HEK293 (cell line): ENCODE measurements at regions not wholly inside any gene's neighbourhood (a gene's known extent, or its start where the extent isn't known, plus 50 kb on each side); places are given as distances from the start of the nearest gene placed in this dataset.

ENCODE experiments used
- CTCF ChIA-PET: fragments of 350-600 bp; formaldehyde crosslinking; extraction: SDS; loops from one replicate; lab custom pipeline; 2021; ENCODE audit warnings: antibody characterized with exemption; lab: Yijun Ruan, JAX
- POLR2A ChIA-PET: fragments of 300-600 bp; formaldehyde crosslinking; extraction: SDS; loops from one replicate; lab custom pipeline; 2020; ENCODE audit warnings: antibody characterized with exemption, inconsistent platforms; lab: Yijun Ruan, JAX
- H3K27ac ChIP-seq: fragments of 200-500 bp; sonication (Bioruptor generic); 2 replicates; pipeline ENCODE4 v1.5.1; 2014; ENCODE audit warnings: low read depth, low read length, control low read depth, inconsistent platforms; ENCODE audit errors: extremely low read depth
- H3K36me3 ChIP-seq, 2 experiments: fragments of 200-500 bp in 1 of 2; sonication (Bioruptor generic) in 1 of 2; 1 replicate in 1 of 2; 2 replicates in 1 of 2; pipeline ENCODE4 v1.5.1; 2014 to 2017; ENCODE audit warnings: inconsistent platforms in 2 of 2, low read length in 2 of 2; ENCODE audit not compliant: control insufficient read depth in 2 of 2, insufficient read depth in 1 of 2
- H3K4me1 ChIP-seq: fragments of 200-500 bp; sonication (Bioruptor generic); 2 replicates; pipeline ENCODE4 v1.5.1; 2014; ENCODE audit warnings: mild to moderate bottlenecking, low read length, inconsistent platforms; ENCODE audit not compliant: control insufficient read depth, insufficient read depth
- H3K4me3 ChIP-seq: 2 replicates; pipeline ENCODE4 v1.5.1; 2011; ENCODE audit warnings: low read depth, mild to moderate bottlenecking, control low read depth, low read length, moderate library complexity
- H3K9me3 ChIP-seq: fragments of 200-500 bp; sonication (Bioruptor generic); 2 replicates; pipeline ENCODE4 v1.5.1; 2014; ENCODE audit warnings: low read depth, low read length, inconsistent platforms; ENCODE audit not compliant: control insufficient read depth, insufficient read depth
- GLIS1 ChIP-seq: fragments of 450-650 bp; formaldehyde crosslinking; IDR thresholded peaks from 2 replicates; pipeline ENCODE4 v1.5.1; 2016; ENCODE audit warnings: missing biosample characterization, missing genetic modification characterization
- HOXC10 ChIP-seq: sonication (generic); formaldehyde crosslinking; IDR thresholded peaks from 2 replicates; pipeline ENCODE4 v1.8.1; 2023; ENCODE audit warnings: mild to moderate bottlenecking, missing genetic modification reagents
- KLF8 ChIP-seq: fragments of 450-650 bp; formaldehyde crosslinking; IDR thresholded peaks from 2 replicates; pipeline ENCODE4 v1.5.1; 2016; ENCODE audit warnings: missing biosample characterization, missing genetic modification characterization
- RBAK ChIP-seq: fragments of 450-650 bp; formaldehyde crosslinking; IDR thresholded peaks from 2 replicates; pipeline ENCODE4 v1.5.1; 2016; ENCODE audit warnings: missing biosample characterization, missing genetic modification characterization
- TCF7L2 ChIP-seq: IDR thresholded peaks from 2 replicates; pipeline ENCODE4 v1.6.1; 2011; ENCODE audit warnings: low read depth, mild to moderate bottlenecking, inconsistent platforms, low read length, moderate library complexity, borderline replicate concordance
- ZBTB20 ChIP-seq: fragments of 450-650 bp; formaldehyde crosslinking; IDR thresholded peaks from 2 replicates; pipeline ENCODE4 v1.5.1; 2016; ENCODE audit warnings: missing biosample characterization, missing genetic modification characterization
- ZIC2 ChIP-seq: fragments of 450-650 bp; formaldehyde crosslinking; IDR thresholded peaks from 2 replicates; pipeline ENCODE4 v1.5.1; 2016; ENCODE audit warnings: missing biosample characterization, missing genetic modification characterization
- ZNF138 ChIP-seq: fragments of 450-650 bp; formaldehyde crosslinking; IDR thresholded peaks from 2 replicates; pipeline ENCODE4 v1.5.1; 2016; ENCODE audit warnings: missing biosample characterization, missing genetic modification characterization, borderline replicate concordance
- ZNF140 ChIP-seq: fragments of 450-650 bp; formaldehyde crosslinking; IDR thresholded peaks from 2 replicates; pipeline ENCODE4 v1.5.1; 2016; ENCODE audit warnings: missing biosample characterization, missing genetic modification characterization
- ZNF169 ChIP-seq: fragments of 450-650 bp; formaldehyde crosslinking; IDR thresholded peaks from 2 replicates; pipeline ENCODE4 v1.5.1; 2016; ENCODE audit warnings: missing biosample characterization, missing genetic modification characterization
- ZNF175 ChIP-seq: fragments of 450-650 bp; formaldehyde crosslinking; IDR thresholded peaks from 2 replicates; pipeline ENCODE4 v1.5.1; 2016; ENCODE audit warnings: missing biosample characterization, missing genetic modification characterization
- ZNF211 ChIP-seq: fragments of 450-650 bp; formaldehyde crosslinking; IDR thresholded peaks from 2 replicates; pipeline ENCODE4 v1.5.1; 2016; ENCODE audit warnings: low read depth, missing biosample characterization, missing genetic modification characterization
- ZNF239 ChIP-seq: fragments of 450-650 bp; formaldehyde crosslinking; IDR thresholded peaks from 2 replicates; pipeline ENCODE4 v1.5.1; 2016; ENCODE audit warnings: missing biosample characterization, missing genetic modification characterization
- ZNF416 ChIP-seq: fragments of 450-650 bp; formaldehyde crosslinking; IDR thresholded peaks from 2 replicates; pipeline ENCODE4 v1.5.1; 2016; ENCODE audit warnings: missing biosample characterization, missing genetic modification characterization
- ZNF48 ChIP-seq: fragments of 450-650 bp; formaldehyde crosslinking; IDR thresholded peaks from 2 replicates; pipeline ENCODE4 v1.5.1; 2016; ENCODE audit warnings: missing biosample characterization, missing genetic modification characterization
- ZNF621 ChIP-seq: fragments of 450-650 bp; formaldehyde crosslinking; IDR thresholded peaks from 2 replicates; pipeline ENCODE4 v1.5.1; 2017; ENCODE audit warnings: missing biosample characterization, missing genetic modification characterization
- ZNF624 ChIP-seq: fragments of 450-650 bp; formaldehyde crosslinking; IDR thresholded peaks from 2 replicates; pipeline ENCODE4 v1.5.1; 2017; ENCODE audit warnings: missing biosample characterization, missing genetic modification characterization
- ZNF626 ChIP-seq: fragments of 450-650 bp; sonication (Bioruptor Pico); formaldehyde crosslinking; IDR thresholded peaks from 2 replicates; pipeline ENCODE4 v1.5.1; 2018; ENCODE audit warnings: missing biosample characterization, missing genetic modification characterization, inconsistent platforms
- ZNF791 ChIP-seq: fragments of 450-650 bp; formaldehyde crosslinking; IDR thresholded peaks from 2 replicates; pipeline ENCODE4 v1.5.1; 2016; ENCODE audit warnings: missing biosample characterization, missing genetic modification characterization
- ZNF843 ChIP-seq: fragments of 450-650 bp; formaldehyde crosslinking; IDR thresholded peaks from 2 replicates; pipeline ENCODE4 v1.5.1; 2016; ENCODE audit warnings: missing biosample characterization, missing genetic modification characterization
- ZSCAN16 ChIP-seq: fragments of 450-650 bp; formaldehyde crosslinking; IDR thresholded peaks from 2 replicates; pipeline ENCODE4 v1.5.1; 2016; ENCODE audit warnings: missing biosample characterization, missing genetic modification characterization
- TF ChIP-seq, protein P1 (sequence below): fragments of 450-650 bp; formaldehyde crosslinking; IDR thresholded peaks from 2 replicates; pipeline ENCODE4; 2016; ENCODE audit warnings: missing biosample characterization, missing genetic modification characterization
- TF ChIP-seq, protein P2 (sequence below): fragments of 450-650 bp; formaldehyde crosslinking; IDR thresholded peaks from 2 replicates; pipeline ENCODE4 v1.5.1; 2016; ENCODE audit warnings: missing biosample characterization, missing genetic modification characterization
- TF ChIP-seq, protein P3 (sequence below): fragments of 450-650 bp; formaldehyde crosslinking; IDR thresholded peaks from 2 replicates; pipeline ENCODE4 v1.5.1; 2016; ENCODE audit warnings: missing biosample characterization, missing genetic modification characterization
- TF ChIP-seq, protein P4 (sequence below): fragments of 450-650 bp; formaldehyde crosslinking; IDR thresholded peaks from 2 replicates; pipeline ENCODE4 v1.5.1; 2016; ENCODE audit warnings: missing biosample characterization, missing genetic modification characterization
- TF ChIP-seq, protein P5 (sequence below): fragments of 450-650 bp; formaldehyde crosslinking; IDR thresholded peaks from 2 replicates; pipeline ENCODE4 v1.5.1; 2017; ENCODE audit warnings: missing biosample characterization, missing genetic modification characterization
- TF ChIP-seq, protein P6 (sequence below): fragments of 450-650 bp; formaldehyde crosslinking; IDR thresholded peaks from 2 replicates; pipeline ENCODE4 v1.5.1; 2016; ENCODE audit warnings: missing biosample characterization, missing genetic modification characterization

DNA sequence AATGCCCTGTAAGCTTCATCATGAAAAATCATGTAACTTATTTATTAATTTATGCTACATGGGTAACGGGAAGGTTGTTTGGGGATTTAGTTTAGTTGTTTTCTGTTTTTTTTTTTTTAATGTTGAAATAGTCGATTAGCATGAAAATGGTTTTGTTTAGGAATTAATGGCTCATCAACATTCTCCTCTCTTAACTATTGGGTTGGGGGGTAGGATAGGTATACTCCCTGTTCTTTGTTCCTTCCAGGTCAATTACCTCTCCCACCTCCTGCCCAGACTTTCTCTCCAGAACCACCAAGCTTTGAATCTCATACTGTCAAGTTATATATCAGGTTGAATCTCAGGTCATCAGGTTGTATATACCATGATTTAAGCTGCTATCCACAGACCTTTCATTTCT, 568.7 kb upstream of the DSEL start:
- TF ChIP-seq TCF7L2 (no peak), ZIC2 (tag by site-specific recombination) (no peak), ZNF843 (tag by site-specific recombination) (no peak), HOXC10 (no peak), ZNF791 (tag by site-specific recombination) (no peak), RBAK (tag by site-specific recombination) (no peak), ZNF624 (tag by site-specific recombination) (no peak), ZNF626 (tag by site-specific recombination) (no peak), KLF8 (tag by site-specific recombination) (no peak), ZBTB20 (no peak), ZNF239 (tag by site-specific recombination) (no peak), ZNF140 (tag by site-specific recombination) (no peak)
- TF ChIP-seq, protein P1, sequence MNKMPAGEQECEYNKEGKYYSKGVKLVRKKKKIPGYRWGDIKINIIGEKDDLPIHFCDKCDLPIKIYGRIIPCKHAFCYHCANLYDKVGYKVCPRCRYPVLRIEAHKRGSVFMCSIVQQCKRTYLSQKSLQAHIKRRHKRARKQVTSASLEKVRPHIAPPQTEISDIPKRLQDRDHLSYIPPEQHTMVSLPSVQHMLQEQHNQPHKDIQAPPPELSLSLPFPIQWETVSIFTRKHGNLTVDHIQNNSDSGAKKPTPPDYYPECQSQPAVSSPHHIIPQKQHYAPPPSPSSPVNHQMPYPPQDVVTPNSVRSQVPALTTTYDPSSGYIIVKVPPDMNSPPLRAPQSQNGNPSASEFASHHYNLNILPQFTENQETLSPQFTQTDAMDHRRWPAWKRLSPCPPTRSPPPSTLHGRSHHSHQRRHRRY (tag by site-specific recombination), result no peak
- TF ChIP-seq, protein P2, sequence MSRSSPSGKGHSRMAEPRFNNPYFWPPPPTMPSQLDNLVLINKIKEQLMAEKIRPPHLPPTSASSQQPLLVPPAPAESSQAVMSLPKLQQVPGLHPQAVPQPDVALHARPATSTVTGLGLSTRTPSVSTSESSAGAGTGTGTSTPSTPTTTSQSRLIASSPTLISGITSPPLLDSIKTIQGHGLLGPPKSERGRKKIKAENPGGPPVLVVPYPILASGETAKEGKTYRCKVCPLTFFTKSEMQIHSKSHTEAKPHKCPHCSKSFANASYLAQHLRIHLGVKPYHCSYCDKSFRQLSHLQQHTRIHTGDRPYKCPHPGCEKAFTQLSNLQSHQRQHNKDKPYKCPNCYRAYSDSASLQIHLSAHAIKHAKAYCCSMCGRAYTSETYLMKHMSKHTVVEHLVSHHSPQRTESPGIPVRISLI (tag by site-specific recombination), result no peak
- TF ChIP-seq, protein P3, sequence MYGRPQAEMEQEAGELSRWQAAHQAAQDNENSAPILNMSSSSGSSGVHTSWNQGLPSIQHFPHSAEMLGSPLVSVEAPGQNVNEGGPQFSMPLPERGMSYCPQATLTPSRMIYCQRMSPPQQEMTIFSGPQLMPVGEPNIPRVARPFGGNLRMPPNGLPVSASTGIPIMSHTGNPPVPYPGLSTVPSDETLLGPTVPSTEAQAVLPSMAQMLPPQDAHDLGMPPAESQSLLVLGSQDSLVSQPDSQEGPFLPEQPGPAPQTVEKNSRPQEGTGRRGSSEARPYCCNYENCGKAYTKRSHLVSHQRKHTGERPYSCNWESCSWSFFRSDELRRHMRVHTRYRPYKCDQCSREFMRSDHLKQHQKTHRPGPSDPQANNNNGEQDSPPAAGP (tag by site-specific recombination), result no peak
- Histone ChIP-seq H3K4me3 (no peak overlapping the region), H3K4me1 (no peaks in the 10 kb centered on the region), H3K9me3 (no peaks in the 10 kb centered on the region), H3K27ac (no peak overlapping the region), H3K36me3 (no peaks in the 10 kb centered on the region)
- ChIA-PET POLR2A (no interaction called here), CTCF (no interaction called here)

DNA sequence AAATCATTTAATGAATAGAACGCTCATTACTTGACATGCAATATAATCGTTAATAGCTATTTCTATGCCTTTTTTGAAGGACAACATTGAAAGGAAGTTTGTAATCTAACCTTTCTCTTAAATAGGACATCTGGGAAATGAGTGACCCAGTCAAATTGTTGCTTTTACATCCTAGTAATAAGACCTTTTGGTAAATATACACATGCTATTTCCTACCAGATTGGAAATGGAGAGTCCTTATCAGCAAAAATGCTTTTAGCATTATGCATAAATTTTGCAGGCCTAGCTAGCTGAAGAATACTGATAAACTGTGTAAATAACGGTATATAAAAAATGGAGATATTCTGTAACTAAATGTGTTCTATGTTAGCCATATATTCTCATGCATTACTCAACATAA, 567.3 kb upstream of the DSEL start:
- ChIA-PET POLR2A (no interaction called here), CTCF (no interaction called here)
- H3K4me1 ChIP-seq, result no peaks in the 10 kb centered on the region
- H3K4me3 ChIP-seq, result no peak overlapping the region
- no peak overlapping the region for H3K27ac ChIP-seq
- H3K9me3 ChIP-seq, result no peaks in the 10 kb centered on the region
- H3K36me3 ChIP-seq, result no peaks in the 10 kb centered on the region
- TF ChIP-seq ZNF621 (tag by site-specific recombination), result no peak
- no peak for TF ChIP-seq GLIS1 (tag by site-specific recombination)
- TF ChIP-seq ZNF48 (tag by site-specific recombination), result no peak
- no peak for TF ChIP-seq ZNF138 (tag by site-specific recombination)
- TF ChIP-seq ZNF175 (tag by site-specific recombination), result no peak
- no peak for TF ChIP-seq ZNF211 (tag by site-specific recombination)
- TF ChIP-seq, protein P4, sequence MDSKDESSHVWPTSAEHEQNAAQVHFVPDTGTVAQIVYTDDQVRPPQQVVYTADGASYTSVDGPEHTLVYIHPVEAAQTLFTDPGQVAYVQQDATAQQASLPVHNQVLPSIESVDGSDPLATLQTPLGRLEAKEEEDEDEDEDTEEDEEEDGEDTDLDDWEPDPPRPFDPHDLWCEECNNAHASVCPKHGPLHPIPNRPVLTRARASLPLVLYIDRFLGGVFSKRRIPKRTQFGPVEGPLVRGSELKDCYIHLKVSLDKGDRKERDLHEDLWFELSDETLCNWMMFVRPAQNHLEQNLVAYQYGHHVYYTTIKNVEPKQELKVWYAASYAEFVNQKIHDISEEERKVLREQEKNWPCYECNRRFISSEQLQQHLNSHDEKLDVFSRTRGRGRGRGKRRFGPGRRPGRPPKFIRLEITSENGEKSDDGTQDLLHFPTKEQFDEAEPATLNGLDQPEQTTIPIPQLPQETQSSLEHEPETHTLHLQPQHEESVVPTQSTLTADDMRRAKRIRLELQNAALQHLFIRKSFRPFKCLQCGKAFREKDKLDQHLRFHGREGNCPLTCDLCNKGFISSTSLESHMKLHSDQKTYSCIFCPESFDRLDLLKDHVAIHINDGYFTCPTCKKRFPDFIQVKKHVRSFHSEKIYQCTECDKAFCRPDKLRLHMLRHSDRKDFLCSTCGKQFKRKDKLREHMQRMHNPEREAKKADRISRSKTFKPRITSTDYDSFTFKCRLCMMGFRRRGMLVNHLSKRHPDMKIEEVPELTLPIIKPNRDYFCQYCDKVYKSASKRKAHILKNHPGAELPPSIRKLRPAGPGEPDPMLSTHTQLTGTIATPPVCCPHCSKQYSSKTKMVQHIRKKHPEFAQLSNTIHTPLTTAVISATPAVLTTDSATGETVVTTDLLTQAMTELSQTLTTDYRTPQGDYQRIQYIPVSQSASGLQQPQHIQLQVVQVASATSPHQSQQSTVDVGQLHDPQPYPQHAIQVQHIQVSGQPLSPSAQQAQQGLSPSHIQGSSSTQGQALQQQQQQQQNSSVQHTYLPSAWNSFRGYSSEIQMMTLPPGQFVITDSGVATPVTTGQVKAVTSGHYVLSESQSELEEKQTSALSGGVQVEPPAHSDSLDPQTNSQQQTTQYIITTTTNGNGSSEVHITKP, result no peak
- TF ChIP-seq, protein P5, sequence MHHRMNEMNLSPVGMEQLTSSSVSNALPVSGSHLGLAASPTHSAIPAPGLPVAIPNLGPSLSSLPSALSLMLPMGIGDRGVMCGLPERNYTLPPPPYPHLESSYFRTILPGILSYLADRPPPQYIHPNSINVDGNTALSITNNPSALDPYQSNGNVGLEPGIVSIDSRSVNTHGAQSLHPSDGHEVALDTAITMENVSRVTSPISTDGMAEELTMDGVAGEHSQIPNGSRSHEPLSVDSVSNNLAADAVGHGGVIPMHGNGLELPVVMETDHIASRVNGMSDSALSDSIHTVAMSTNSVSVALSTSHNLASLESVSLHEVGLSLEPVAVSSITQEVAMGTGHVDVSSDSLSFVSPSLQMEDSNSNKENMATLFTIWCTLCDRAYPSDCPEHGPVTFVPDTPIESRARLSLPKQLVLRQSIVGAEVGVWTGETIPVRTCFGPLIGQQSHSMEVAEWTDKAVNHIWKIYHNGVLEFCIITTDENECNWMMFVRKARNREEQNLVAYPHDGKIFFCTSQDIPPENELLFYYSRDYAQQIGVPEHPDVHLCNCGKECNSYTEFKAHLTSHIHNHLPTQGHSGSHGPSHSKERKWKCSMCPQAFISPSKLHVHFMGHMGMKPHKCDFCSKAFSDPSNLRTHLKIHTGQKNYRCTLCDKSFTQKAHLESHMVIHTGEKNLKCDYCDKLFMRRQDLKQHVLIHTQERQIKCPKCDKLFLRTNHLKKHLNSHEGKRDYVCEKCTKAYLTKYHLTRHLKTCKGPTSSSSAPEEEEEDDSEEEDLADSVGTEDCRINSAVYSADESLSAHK (tag by site-specific recombination), result no peak
- no peak for TF ChIP-seq ZNF169
- TF ChIP-seq ZNF416 (tag by site-specific recombination), result no peak
- no peak for TF ChIP-seq ZSCAN16
- TF ChIP-seq, protein P6, sequence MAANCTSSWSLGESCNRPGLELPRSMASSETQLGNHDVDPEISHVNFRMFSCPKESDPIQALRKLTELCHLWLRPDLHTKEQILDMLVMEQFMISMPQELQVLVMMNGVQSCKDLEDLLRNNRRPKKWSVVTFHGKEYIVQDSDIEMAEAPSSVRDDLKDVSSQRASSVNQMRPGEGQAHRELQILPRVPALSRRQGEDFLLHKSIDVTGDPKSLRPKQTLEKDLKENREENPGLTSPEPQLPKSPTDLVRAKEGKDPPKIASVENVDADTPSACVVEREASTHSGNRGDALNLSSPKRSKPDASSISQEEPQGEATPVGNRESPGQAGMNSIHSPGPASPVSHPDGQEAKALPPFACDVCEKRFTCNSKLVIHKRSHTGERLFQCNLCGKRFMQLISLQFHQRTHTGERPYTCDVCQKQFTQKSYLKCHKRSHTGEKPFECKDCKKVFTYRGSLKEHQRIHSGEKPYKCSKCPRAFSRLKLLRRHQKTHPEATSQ (tag by site-specific recombination), result no peak
